ENCODE measurements at regions not wholly inside any gene's neighbourhood (a gene's known extent, or its start where the extent isn't known, plus 50 kb on each side); places are given as distances from the start of the nearest gene placed in this dataset.
"Not testable (repeated sequence)": the region's sequence is repeated elsewhere in the genome, so short reads cannot be mapped to it uniquely, and the experiment has no call there.

DNA sequence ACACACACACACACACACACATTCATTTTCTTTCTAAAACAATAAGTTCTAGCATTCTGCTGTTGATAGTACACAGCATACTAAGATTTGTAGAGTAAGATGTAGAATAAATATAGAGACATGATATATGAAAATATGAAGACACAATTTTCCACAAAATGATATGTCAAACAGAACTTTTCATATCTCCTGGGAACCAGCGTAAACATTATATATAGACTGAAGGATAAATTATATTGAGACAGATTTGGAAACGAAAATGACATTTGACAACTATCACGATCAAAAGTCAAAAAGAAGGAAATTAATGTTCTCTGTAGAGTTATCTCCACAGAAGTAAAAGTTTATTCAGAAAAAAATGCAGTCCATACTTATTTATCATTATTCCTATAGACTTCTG, 1605.7 kb upstream of the SLC10A2 start:
- in situ Hi-C loops (cut with HindIII; ENCODE audit: low sequenced_read_pairs) = no loop called here

DNA sequence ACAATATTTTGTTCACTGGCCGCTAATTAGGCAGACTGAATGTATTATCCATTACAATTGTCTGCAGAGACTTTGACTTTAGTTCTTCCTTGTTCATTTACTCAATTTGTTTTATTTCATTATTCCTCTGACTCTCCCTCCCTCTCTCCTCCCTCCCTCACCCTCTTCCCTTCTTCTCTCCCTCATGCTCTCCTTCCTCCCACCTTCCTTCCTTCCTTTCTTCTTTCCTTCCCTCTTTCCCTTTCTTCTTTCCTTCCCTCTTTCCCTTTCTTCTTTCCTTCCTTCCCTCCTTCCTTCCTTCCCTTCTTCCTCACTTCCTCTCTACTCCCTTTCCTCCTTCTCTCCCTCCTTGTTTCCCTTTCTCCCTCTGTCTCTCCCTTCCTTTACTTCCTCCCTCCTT, 1591.0 kb upstream of the SLC10A2 start:
- in situ Hi-C loops (cut with HindIII; ENCODE audit: low sequenced_read_pairs) = no loop called here

DNA sequence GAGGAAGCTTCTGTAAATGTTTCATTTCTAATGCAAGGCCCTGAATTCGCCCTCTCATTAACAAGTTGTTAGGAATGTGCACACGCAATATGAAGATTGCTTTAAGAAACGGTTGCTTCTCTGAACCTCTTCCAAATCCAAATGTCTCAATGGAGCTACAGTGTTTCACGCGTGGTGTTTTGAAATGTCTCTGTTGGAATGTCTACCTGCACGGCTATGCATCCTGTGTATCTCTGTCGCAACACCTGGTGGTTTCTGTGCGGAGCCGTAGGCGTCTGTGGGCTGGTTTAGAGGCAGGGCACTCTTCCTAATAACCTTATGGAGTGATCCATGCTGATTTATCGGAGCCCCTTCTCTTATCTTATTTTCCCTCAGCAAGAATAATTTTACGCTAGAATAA, 1584.2 kb upstream of the SLC10A2 start:
- in situ Hi-C loops (cut with HindIII; ENCODE audit: low sequenced_read_pairs) = no loop called here

DNA sequence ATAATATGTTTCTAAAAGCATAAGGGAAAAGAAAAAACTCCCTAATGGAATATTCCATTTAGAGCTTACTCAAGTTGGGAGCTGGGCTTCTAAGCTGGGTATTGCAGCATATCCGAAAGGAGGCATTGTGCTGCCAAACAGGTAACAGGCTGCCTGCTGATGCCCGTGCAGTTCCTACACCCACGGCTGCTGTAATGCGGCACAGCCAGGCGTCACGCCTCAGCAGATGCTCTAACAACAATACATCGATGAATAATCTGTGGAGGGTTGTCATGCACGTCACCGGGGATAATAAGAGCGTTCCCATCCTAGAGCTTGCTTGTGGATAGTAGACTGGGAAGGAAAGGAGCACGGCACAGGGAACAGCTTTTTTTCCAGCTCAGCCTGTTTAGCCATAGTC, 1582.1 kb upstream of the SLC10A2 start:
- in situ Hi-C loops (cut with HindIII; ENCODE audit: low sequenced_read_pairs) = no loop called here

DNA sequence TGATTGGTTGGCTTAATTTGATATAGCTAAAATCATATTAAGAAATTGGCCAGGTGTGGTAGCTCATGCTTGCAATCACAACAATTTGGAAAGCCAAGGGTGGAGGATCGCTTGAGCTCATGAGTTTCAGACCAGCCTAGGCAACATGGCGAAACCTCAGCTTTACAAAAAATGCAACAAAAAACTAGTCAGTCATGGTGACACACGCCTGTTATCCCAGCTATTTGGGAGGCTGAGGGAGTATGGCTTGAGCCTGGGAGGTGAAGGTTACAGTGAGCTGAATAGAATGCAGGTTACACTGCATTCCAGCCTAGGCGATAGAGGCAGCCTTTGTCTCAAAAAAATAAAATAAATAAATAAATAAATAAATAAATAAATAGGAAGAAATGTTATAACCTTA, 1579.6 kb upstream of the SLC10A2 start:
- in situ Hi-C loops (cut with HindIII; ENCODE audit: low sequenced_read_pairs) = no loop called here

DNA sequence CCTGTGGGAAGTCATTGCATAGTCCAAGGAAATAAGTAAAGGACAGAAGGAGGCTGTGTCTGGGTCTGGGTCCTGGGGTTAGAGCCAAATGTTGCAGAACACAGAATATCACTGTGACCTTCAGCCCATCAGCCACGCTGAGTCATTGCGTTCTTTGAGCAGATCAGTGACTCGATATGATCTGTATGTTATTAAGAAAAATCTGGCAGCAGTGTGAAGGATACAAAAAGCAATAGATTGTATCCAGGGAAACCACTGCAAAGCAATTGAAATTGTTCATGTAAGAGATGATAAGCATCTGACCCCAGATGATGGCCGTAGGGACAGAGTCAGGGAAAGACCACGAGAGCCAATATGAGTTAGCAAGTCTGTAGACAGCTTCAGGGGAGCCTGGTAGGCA, 1575.1 kb upstream of the SLC10A2 start:
- in situ Hi-C loops (cut with HindIII; ENCODE audit: low sequenced_read_pairs) = no loop called here

DNA sequence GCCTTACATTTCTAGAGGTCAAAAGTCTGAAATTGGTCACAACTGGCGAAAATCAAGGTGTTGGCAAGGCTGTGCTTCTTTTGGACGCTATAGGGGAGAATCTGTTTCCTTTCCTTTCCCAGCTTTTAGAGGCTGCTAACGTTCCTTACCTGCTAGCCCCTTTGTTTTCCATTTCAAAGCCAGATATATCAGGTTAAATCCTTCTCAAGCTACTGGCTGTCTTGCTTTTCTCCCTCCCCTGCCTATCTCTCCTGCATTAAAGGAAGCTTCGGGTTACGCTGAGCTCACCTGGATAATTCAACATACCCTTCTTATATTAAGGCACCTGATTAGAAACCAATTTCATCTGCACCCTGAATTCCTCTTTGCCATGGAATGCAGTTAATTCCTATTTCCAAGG, 1569.7 kb upstream of the SLC10A2 start:
- in situ Hi-C loops (cut with HindIII; ENCODE audit: low sequenced_read_pairs) = no loop called here

DNA sequence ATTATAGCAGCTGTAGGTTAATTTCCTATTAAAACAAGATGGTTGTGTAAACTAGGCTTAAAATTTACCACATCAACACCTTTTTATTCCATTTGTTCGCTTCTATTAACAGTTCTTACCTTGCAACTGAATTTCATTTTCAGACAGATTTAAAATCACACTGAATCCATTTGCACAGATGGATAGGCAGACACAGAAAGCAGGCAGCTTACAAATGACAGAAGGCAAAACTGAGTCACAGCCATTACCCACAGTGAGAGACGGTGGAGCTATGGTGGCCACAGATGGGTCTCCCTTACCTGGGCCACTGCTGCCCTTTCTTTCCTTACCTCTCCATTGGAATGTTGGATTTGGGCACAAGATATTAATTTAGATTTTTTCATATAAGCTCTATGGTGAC, 1567.8 kb upstream of the SLC10A2 start:
- in situ Hi-C loops (cut with HindIII; ENCODE audit: low sequenced_read_pairs) = no loop called here

DNA sequence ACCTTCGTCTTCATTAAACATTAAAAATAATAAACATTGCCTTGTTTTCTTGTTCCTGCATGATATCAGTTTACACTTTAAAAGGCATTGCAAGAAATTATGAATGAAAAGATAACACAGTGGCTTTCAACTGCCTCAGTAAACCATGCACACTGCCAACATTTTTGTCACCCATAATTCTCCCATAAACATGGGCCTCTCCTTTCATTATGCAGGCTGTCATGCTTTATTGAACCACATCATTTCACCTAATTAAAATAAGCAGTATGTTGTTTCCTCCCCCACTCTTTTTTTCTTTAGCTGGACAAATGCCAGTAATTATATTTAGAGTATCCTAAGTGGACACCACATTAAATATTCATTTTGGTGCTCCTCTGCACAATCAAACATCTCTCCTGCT, 1566.5 kb upstream of the SLC10A2 start:
- in situ Hi-C loops (cut with HindIII; ENCODE audit: low sequenced_read_pairs) = no loop called here

DNA sequence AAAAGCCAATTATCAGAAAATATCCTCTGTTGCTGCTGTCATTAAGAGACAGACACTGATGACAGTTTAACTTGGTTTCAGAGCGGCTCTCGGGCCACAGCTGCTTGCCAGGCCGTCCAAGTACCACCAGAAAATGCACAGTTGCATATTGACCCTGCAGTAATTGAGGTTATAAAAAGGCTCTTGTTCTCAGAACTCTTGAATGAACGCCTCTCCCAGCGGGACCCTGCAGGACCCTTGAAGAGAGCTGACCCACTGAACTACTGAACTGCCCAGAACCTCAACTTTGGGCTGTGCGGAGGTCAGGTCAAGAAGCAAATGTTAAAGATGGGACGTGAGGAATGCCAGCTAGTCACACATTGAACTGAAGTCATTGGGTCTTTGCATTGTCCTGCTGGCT, 1559.0 kb upstream of the SLC10A2 start:
- in situ Hi-C loops (cut with HindIII; ENCODE audit: low sequenced_read_pairs) = no loop called here

DNA sequence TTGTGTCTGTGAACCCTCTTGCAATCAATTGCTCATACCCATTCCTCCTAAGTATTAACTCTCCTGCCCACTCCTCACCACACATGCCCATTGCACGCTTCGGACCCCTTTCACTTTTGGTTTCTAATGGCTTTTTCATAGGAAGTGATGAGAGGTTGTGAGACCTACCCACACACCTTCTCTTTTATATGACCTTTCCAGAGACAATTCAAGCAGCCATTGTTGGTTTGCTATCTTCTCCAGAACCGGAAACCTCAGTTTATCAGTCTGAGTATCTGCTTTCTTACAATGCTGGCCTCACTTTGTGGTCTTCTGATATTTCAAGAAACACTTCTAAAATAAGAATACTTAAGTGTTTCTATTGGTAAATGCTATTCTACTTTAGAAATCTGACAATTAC, 1550.8 kb upstream of the SLC10A2 start:
- in situ Hi-C loops (cut with HindIII; ENCODE audit: low sequenced_read_pairs) = no loop called here

DNA sequence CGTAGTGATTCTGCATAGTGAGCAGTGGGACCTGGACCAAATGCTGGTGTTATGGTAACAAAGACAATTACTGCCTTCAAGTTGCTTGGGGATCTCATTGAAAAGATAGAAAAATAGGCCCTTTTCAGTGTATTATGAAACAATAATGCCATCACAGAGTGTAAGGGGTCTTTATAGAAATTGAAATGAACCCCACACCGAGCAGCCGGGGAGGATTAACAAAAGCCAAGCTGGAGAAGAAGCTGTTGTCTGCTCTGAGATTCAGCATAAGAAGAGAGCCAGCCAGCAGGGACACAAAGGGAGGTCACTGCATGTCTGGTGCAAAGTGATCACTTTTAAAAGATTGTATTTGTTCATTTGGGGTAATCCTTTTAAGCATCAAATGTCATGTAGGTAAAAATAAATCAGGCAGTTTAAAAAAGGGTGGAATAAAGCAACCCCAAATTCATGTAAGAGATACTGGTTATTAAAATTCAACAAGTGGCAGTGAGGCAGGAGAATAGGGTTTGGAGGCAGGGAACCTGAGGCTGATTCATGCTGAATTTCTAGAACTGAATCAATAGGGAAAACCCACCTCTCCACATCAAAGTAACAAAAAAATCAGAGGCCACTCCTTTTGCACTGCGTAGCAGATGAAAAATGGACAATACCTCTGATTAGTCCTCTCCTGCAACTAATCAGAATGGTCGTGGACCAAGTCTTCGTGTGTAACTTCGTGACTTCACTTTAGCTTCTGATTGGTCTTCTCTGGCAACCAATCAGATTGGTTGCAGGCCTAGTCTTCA, 1548.3 kb upstream of the SLC10A2 start:
- in situ Hi-C loops (cut with HindIII; ENCODE audit: low sequenced_read_pairs) = no loop called here

DNA sequence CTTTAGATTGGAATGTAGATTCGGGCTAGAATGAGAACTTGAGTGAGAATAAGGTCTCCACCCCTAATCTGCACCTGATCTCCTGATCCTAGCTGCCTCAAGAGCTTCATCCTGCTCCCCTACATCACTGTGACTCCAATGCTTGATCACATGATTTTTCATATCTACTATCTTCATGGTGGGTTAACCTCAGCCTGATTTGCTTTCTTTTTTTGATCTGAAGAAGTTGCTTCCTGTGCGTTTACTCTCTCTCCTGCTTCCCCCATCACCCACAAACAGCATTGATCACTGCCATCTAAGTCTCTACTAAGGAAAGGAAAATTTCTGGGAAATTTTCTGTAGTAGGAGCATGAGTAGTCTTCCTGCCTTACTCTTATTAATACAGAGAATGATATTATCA, 1542.1 kb upstream of the SLC10A2 start:
- in situ Hi-C loops (cut with HindIII; ENCODE audit: low sequenced_read_pairs) = no loop called here

DNA sequence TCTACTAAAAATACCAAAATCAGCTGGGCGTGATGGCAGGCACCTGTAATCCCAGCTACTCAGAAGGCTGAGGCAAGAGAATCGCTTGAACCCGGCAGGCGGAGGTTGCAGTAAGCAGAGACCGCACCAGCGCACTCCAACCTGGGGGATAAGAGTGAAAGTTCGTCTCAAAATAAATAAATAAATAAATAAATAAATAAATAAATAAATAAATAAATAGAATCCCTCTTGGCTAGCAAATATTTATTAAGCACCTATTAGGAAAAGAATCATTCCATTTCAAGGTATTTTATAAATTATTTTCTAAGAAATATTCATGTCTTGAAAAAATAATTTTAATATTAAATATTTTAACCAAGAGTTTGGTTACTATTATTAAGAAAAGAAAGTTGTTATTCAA, 1539.2 kb upstream of the SLC10A2 start:
- in situ Hi-C loops (cut with HindIII; ENCODE audit: low sequenced_read_pairs) = not testable (repeated sequence)

DNA sequence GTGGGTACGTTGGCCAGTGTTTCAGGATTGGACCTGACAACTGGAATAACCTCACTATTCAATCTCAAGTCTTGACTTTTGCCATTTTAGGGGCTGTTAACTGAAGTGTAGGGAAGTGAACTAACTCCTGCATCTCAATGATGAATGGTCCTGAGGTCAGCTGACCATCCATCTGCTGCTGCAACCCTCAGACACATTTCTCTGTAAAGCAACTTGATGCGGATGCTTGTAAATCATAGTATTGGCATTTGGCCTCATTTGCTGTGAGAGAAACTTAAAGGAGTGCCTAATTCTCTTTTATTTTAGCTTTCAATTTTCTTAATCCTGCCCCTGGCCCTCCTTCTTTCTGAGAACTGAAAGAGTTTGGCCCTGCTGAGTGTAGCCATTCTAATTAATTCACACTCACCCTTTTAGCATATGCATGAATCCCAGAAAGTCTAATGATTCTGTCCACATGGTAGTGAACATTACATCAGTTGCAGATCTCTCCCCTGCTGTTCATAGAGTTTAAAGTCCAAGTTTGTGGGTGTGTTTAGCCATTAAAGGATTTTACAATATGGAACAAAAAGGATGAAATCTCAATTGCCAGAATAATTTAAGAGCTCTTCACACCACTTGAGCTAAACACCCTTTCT, 1531.4 kb upstream of the SLC10A2 start:
- in situ Hi-C loops (cut with HindIII; ENCODE audit: low sequenced_read_pairs) = no loop called here

DNA sequence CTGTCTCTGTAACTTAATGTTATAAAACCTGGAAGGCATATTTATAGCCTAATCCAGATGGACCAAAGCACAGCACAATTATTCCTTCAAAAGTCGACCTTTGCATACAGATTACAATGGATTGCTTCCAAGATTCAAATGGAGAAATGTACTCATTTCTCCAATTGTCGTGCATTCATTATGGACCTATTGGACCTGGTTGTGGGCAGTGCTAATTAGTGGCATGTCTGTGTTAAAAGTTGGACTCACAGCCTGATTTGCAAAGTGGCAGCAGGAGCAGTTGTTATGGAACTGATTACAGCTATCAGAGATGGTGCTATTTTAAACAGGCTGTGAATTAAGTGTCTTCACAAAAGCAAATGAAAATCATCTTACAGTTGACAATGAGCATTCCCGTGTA, 1529.3 kb upstream of the SLC10A2 start:
- in situ Hi-C loops (cut with HindIII; ENCODE audit: low sequenced_read_pairs) = no loop called here

DNA sequence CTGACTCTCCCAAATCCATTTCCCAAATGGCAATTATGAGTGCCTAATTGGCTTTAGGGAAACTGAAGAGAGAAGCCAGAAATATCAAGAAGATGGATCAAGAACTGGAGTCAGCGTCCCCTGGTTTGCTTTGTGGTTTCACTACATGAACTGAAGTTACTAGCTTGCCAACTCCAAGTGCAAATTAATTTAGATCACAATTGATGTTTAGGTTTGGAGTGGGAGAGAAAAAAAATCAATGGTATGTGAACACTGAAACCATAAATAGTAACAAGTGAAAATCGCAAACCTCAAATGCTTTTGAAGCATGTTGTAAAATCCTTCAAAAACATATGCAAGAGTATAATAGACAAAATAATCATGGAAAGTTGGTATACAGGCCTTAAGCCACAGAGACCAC, 1528.6 kb upstream of the SLC10A2 start:
- in situ Hi-C loops (cut with HindIII; ENCODE audit: low sequenced_read_pairs) = no loop called here

DNA sequence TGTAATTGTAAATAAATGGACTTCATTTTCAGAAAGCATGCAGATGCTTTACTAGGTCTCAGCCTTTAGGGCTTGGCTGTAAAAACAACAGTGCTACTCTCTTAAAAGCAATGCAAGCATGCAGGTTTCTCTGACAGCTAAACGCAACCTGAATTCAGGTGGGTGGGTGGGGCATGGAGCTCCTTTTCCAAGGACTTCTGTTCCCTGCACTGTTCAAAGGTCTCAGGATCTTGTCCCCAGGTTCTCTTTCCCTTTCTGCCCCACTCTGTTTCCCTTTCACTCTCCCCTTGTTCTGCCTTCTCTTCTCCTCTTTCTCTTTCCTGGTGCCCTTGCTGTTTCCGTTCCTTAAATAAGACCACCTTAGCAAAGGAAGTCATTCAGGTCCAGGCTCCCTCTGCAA, 1527.5 kb upstream of the SLC10A2 start:
- in situ Hi-C loops (cut with HindIII; ENCODE audit: low sequenced_read_pairs) = no loop called here

DNA sequence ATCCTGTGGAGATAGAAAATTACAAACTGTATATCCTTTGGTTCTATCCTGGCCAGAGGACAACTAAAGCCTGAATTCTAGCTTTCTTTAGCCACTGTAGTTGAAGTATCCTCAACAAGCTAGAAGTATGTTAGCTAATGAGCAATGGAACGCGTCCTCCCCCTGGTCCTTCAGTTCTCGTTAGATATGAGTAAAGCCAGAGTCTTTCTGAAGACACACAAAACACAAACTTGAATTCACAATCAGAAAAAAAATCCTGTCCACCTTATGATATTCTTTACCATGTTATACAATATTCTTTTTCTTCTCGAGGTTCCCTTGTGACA, 1527.0 kb upstream of the SLC10A2 start:
- in situ Hi-C loops (cut with HindIII; ENCODE audit: low sequenced_read_pairs) = no loop called here

DNA sequence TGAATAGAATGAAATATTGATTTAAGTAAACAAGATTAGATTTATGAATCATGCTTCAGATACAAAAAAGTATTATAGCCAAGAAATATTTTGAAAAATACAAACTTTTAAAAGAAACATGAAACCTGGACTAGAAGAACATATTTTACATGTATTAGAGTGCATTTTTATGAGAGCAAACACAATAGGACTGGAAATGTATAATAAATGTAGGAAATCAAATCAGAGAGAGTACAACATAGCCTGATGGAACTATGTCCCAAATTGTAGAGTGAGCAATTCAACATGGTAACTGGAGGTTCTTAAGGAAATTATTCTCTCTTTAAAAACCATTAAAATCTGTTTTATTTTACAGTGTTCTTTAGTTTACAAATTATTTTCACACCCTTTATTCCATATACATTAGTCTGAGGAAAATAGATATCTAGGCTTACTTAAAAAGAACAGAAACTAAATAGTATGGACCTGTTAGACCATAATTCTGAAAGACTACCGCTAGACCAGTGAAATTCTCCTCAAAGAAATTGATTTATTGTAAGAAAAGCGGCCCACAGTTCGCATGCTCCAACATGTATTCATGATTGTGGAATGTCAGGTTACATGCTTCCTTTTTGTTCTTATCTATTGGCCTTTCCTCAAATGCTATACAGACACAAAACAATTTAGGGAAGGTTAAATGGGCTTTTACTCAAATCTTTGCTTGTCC, 1526.5 kb upstream of the SLC10A2 start:
- in situ Hi-C loops (cut with HindIII; ENCODE audit: low sequenced_read_pairs) = no loop called here

DNA sequence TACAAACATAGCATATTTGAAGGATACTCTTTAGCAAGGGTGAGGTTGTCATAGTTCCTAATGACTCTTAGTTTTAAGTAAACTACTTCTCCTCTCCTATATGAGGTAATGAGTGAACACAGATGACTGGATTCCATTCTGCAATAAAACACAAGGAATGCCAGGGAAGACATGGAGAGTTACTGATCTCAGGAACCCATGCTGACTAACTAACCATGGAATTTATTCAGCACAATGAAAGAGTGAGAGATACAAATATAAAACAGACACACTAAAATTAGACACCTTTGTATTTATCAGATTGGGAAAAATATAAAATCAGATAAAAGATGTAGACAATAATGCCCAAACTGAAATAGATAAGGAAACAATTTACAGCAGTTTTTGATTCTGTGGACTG, 1525.9 kb upstream of the SLC10A2 start:
- in situ Hi-C loops (cut with HindIII; ENCODE audit: low sequenced_read_pairs) = no loop called here

DNA sequence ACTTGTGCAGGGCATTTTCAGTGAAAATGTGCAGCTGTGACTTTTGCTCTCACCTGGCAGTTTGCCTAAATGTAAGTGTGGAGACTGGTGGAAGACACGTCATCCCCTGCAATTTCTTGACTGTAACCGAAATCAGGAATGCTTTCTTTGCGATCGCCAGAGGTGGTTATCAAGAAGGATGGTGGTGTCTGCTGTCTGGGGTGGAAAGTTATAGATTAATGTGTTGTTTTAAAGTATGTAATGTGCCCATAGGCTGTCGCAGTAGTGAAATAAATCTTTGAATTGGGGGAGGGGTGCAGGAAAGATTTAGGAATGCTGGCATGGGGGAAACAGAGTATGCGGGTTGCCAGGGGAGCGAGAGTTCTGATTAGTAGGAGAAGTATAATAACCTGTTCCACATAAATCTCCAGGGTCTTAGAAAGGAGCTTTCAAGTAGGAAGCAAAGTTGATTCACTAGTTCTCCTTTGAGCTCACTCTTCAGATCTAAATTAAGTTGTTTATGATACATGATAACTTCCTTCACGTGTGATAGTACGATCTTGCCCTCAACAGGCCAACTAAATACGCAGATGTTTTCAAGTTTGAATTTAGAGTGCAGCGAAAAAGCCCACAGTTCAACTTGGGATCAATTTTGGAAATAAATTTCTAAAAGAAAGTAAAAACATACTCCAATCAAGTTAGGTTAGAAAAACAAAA, 1520.0 kb upstream of the SLC10A2 start:
- in situ Hi-C loops (cut with HindIII; ENCODE audit: low sequenced_read_pairs) = no loop called here

Measured in DLD1 (cell line).